C4-2B (cell line): ENCODE measurements at regions not wholly inside any gene's neighbourhood (a gene's known extent, or its start where the extent isn't known, plus 50 kb on each side); places are given as distances from the start of the nearest gene placed in this dataset.

ENCODE experiments used
- H3K27ac ChIP-seq: fragments of 450-650 bp; 2 replicates; pipeline ENCODE4 v1.5.1; 2017
- ZFX ChIP-seq: fragments of 450-650 bp; IDR thresholded peaks from 2 replicates; pipeline ENCODE4 v1.6.1; 2017
- TF ChIP-seq, protein P1 (sequence below): fragments of 450-650 bp; conservative IDR thresholded peaks from 2 replicates; pipeline ENCODE4 v1.5.1; 2017; ENCODE audit warnings: mild to moderate bottlenecking

DNA sequence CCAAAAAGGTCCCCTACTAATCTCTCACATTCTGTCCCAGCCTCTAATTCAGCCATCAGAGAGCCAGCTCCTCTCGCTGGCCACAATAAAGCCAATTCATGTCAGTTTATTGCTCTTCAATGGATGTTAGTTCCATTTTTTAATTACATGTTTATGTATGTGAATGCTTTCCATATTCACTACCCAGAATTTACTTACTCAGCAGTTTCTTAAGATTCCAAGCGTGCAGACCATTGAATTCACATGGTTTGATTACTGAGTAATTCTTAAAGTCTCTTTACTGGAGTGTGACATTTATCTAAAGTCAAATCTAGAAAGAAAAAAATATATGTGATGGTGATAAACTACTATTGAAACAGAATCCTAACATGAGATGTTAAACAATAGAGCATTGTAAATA lies 102.2 kb downstream of the LLPH start:
- no peak overlapping the region for H3K27ac ChIP-seq
- TF ChIP-seq, protein P1, sequence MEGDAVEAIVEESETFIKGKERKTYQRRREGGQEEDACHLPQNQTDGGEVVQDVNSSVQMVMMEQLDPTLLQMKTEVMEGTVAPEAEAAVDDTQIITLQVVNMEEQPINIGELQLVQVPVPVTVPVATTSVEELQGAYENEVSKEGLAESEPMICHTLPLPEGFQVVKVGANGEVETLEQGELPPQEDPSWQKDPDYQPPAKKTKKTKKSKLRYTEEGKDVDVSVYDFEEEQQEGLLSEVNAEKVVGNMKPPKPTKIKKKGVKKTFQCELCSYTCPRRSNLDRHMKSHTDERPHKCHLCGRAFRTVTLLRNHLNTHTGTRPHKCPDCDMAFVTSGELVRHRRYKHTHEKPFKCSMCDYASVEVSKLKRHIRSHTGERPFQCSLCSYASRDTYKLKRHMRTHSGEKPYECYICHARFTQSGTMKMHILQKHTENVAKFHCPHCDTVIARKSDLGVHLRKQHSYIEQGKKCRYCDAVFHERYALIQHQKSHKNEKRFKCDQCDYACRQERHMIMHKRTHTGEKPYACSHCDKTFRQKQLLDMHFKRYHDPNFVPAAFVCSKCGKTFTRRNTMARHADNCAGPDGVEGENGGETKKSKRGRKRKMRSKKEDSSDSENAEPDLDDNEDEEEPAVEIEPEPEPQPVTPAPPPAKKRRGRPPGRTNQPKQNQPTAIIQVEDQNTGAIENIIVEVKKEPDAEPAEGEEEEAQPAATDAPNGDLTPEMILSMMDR, result no peak
- TF ChIP-seq ZFX, result no peak

DNA sequence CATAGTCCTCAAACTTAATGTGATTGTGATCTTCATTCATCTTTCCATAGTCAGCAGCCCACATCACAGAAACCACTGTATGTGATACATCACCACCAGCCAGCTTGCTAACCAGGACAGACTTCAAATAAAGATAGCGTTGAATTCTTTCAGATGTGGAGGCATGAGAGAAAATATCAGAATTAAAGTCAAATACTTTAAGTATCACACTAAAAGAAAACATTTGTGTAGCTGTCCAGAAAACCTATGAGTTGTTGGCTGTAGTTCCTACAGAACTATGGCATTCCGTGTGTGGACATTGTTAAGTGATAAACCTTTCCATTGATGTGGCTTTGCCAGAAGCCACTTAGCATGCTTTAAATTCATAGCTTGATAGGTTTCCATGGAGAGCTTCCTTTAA lies 105.1 kb downstream of the LLPH start:
- H3K27ac ChIP-seq, result no peak overlapping the region
- no peak for TF ChIP-seq ZFX
- TF ChIP-seq, protein P1, result no peak

DNA sequence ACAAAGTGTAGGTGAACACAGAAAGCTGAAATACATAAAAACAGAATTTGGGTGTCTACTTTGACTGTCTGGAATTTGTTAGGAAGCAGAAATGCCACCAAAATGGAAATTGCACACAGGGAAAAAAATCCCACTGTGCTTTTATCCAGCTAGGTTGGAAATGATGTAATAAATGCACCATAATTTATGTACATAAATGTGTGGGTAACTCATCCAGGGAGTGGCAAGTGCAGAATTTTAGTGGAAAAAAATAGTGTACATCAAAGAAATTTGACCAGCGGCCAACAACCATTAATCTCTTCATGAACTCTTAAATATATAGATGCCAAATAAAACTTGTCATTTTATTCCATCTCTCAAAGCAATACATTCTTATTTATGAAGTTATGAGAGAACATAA lies 105.6 kb downstream of the LLPH start:
- no peak for TF ChIP-seq ZFX
- TF ChIP-seq, protein P1, result no peak
- no peak overlapping the region for H3K27ac ChIP-seq

DNA sequence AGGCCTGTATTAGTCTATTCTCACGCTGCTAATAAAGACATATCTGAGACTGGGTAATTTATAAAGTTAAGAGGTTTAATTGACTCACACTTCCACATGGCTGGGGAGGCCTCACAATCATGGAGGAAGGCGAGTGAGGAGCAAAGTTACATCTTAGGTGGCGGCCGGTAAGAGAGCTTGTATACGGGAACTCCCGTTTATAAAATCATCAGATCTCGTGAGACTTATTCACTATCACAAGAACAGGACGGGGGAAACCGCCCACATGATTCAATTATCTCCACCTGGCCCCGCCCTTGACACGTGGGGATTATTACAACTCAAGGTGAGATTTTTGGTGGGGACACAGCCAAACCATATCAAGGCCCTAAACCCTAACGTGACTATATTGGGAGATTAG lies 110.1 kb downstream of the LLPH start:
- no peak overlapping the region for H3K27ac ChIP-seq
- TF ChIP-seq, protein P1, result no peak
- TF ChIP-seq ZFX, result no peak

DNA sequence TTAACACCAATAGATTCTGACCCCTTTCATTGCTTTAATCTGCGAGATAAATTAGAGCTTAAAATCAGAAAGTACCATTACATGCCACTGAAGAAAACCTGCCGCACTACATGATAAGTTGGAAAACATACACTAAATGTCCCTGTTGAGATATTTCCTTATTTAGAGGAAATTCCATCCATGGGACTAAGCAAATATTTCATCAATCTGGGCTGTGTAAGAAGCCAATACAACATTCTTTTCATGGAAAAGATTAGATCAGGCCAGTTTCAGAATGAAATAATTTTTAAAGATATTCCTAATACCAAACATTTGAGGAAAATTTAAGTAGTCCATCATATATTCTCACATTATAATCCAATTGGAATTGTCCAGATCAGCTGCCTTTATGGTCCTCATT lies 112.8 kb downstream of the LLPH start:
- TF ChIP-seq ZFX, result no peak
- TF ChIP-seq, protein P1, result no peak
- H3K27ac ChIP-seq, result no peak overlapping the region
